HL-60 (cell line): ENCODE measurements at regions not wholly inside any gene's neighbourhood (a gene's known extent, or its start where the extent isn't known, plus 50 kb on each side); places are given as distances from the start of the nearest gene placed in this dataset.
"Not testable (repeated sequence)": the region's sequence is repeated elsewhere in the genome, so short reads cannot be mapped to it uniquely, and the experiment has no call there.

Experiments
- DNase-seq, 2 experiments: peaks; one replicate each; pipeline ENCODE4 v3.0.0-alpha.2; 2010 to 2020; ENCODE audit warnings: low read depth in 1 of 2, low spot score in 1 of 2
- H3K27ac ChIP-seq: fragments of 250-450 bp; sonication (Bioruptor Pico); replicated peaks from 2 replicates; pipeline ENCODE4 v1.5.1; 2020; ENCODE audit warnings: mild to moderate bottlenecking, moderate library complexity
- H3K27me3 ChIP-seq: fragments of 250-450 bp; sonication (Bioruptor Pico); 2 replicates; pipeline ENCODE4 v1.5.1; 2021; ENCODE audit warnings: mild to moderate bottlenecking, moderate library complexity; ENCODE audit not compliant: insufficient read depth, poor library complexity, severe bottlenecking
- H3K4me3 ChIP-seq: replicated peaks from 2 replicates; pipeline ENCODE4 v1.5.1; 2011; ENCODE audit warnings: mild to moderate bottlenecking, control low read depth, low read length; ENCODE audit not compliant: insufficient read depth
- CTCF ChIP-seq: IDR thresholded peaks from one replicate; pipeline ENCODE4 v1.5.1; 2011; ENCODE audit warnings: low read length, control low read depth, inconsistent platforms; ENCODE audit not compliant: insufficient read depth
- GABPA ChIP-seq: IDR thresholded peaks from 2 replicates; pipeline ENCODE4 v1.6.1; 2012; ENCODE audit warnings: low read depth
- POLR2AphosphoS5 ChIP-seq: IDR thresholded peaks from 2 replicates; pipeline ENCODE4 v1.6.1; 2012; ENCODE audit warnings: low read depth
- REST ChIP-seq: IDR thresholded peaks from 2 replicates; pipeline ENCODE4 v1.6.1; 2012; ENCODE audit warnings: low read depth; ENCODE audit not compliant: insufficient replicate concordance
- SPI1 ChIP-seq: IDR thresholded peaks from 2 replicates; pipeline ENCODE4 v1.6.1; 2012; ENCODE audit warnings: low read depth, mild to moderate bottlenecking, borderline replicate concordance

GRCh38 chr9:71446106-71446472 lies 322.2 kb downstream of the CEMIP2 start:
- TF ChIP-seq REST (no peak), CTCF (no peak), POLR2AphosphoS5 (no peak)
- Histone ChIP-seq H3K27me3 (peaks cover 7% of the 10 kb centered on the region), H3K4me3 (no peak overlapping the region), H3K27ac (no peak overlapping the region)
- DNase-seq = no peak

GRCh38 chr9:71442937-71443336 lies 321.5 kb upstream of the TRPM3 start:
- TF ChIP-seq POLR2AphosphoS5 = no peak
- no peak for TF ChIP-seq SPI1
- TF ChIP-seq CTCF = no peak
- no peak for TF ChIP-seq REST
- TF ChIP-seq GABPA = no peak
- H3K4me3 ChIP-seq = no peak overlapping the region
- no peak overlapping the region for H3K27ac ChIP-seq
- DNase-seq = no peak
- H3K27me3 ChIP-seq = peaks cover 7% of the 10 kb centered on the region

GRCh38 chr9:71441266-71441665 lies 319.8 kb upstream of the TRPM3 start:
- Histone ChIP-seq H3K4me3 (no peak overlapping the region), H3K27me3 (no peaks in the 10 kb centered on the region), H3K27ac (no peak overlapping the region)
- no peak for DNase-seq
- no peak for TF ChIP-seq CTCF

GRCh38 chr9:71431931-71432330 lies 310.5 kb upstream of the TRPM3 start:
- no peak overlapping the region for H3K4me3 ChIP-seq
- TF ChIP-seq CTCF (no peak), REST (no peak), GABPA (no peak)
- DNase-seq = no peak
- no peaks in the 10 kb centered on the region for H3K27me3 ChIP-seq
- H3K27ac ChIP-seq = no peak overlapping the region

- H3K4me3 ChIP-seq, DNase-seq, H3K27ac ChIP-seq, H3K27me3 ChIP-seq: not testable (repeated sequence)
Observed at GRCh38 chr9:71407341-71407740, 285.9 kb upstream of the TRPM3 start.
